COR-L47 (cell line): ENCODE measurements at regions not wholly inside any gene's neighbourhood (a gene's known extent, or its start where the extent isn't known, plus 50 kb on each side); places are given as distances from the start of the nearest gene placed in this dataset.

Experiments
- DNase-seq: peaks from one replicate; lab custom pipeline; 2025; lab: John Stamatoyannopoulos, UW

DNA sequence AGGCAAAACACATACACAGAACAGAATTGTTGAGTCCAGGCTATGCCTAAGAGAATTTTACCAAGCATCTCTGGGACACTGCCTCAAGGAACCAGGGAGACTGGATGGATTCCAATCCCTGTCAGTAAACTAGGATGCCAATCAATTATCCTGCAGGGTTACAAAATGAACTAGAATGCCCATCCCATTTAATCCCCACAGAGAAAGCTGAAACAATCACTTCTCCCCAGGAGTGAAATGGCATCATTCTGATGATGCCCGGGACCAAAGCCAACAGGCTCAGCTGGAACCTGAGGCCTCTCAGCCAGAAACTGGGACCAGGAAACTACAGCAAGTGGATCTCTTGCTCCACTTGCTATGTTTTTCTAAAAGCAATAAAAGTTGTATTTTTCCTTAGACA is 130.0 kb upstream of the TJP1 start:
- DNase-seq: peak; percentile 92

DNA sequence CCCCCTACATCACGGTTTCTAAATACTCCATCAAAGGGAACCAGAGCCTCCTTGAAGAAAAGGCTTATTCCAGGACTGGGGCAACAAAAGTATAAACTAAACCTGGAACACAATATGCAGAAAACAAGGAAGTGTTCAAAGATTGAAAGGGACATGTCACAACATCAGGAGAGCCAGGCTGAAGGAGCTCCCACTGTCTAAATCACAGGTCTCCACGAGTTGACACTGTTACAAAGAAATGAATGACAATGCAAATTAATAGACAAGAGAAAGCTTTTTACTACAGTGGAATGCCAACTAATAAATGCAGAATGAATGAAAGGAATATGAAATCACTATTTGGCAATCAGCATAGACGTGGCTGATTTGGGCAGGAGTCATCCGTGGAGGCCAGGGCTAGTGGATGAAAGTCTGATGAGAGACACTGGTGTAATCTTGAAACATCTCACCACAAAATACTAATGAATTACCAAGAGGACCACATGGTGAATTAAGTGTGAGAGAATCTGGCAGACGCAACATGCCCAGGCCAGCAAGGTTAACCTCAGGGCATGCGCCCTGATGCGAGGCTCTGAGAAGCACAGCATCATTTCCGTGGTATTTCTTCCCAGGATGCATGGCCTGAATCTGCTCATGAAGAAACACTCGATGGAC is 123.8 kb upstream of the TJP1 start:
- DNase-seq: no peak

DNA sequence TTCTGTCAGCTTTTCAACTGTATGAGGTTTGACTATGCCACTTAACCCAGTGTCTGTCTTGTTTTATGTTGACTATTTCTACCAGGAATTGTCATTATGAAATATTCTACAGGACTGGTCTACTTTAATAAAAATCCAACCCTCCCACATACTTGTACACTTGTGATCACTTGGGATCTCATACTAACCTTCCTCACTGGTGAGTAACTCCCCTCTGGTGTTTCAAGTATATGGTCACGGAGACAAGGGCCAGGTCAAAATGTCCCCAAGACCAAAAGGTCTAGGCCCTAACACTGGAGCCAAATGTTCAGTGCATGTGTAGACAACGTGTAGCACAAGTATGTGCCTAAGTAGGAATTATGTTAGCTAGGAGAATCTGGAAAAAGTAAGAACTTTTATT is 122.7 kb upstream of the TJP1 start:
- no peak for DNase-seq

DNA sequence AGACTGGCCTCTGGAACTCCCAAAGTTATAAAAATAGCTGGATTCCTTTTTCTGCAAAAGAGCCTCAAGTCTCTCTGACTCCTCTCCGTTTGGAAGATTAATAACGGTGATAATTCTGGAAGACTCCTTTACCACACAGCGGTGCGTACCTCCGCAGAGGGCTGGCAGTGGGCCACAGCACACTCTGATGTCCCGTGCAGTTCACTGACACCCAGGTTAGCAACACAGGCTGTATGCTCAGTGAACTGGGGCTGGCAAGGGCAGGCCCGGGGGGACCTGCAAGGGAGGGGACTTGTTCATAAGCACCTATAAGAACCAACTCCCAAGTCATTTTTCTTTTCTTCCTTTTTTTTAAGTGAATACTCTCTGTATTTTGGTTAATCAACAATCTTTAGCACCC is 120.3 kb upstream of the TJP1 start:
- no peak for DNase-seq

DNA sequence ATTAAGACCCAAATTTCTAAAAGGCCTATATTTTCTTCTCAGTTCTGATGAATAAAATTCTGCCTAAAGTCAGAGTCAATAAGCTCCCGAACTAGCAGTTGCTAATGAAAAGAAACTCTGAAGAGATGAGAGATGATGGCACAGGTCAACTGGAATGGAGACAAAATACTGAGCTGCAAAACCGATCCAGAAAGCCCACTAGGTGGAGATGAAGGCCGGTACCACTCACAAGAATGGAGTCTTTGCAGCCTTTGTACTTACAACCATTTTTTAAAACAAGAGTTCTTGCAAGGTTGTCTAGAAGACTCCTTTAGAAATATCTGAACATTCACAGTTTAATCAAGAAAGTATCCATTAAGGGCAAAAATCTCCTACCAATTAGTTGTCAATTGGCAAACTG is 119.9 kb upstream of the TJP1 start:
- DNase-seq: no peak

DNA sequence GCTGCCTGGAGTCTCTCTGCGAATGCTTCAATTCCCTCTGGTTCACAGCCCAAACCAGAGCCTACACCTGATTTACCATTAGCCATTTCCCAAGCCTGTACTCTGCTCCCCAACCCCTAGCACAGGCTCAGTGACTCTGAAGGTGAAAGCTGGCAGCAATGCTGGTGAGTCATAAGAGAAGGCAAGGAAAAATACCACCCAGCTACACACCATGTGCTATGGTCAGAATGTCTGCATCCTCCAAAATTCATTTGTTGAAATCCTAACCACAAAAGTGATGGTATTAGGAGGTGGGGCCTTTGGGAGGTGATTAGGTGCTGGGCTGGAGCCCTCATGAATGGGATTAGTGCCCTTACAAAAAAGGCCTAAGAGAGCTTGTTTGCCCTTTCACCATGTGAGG is 117.1 kb upstream of the TJP1 start:
- no peak for DNase-seq

DNA sequence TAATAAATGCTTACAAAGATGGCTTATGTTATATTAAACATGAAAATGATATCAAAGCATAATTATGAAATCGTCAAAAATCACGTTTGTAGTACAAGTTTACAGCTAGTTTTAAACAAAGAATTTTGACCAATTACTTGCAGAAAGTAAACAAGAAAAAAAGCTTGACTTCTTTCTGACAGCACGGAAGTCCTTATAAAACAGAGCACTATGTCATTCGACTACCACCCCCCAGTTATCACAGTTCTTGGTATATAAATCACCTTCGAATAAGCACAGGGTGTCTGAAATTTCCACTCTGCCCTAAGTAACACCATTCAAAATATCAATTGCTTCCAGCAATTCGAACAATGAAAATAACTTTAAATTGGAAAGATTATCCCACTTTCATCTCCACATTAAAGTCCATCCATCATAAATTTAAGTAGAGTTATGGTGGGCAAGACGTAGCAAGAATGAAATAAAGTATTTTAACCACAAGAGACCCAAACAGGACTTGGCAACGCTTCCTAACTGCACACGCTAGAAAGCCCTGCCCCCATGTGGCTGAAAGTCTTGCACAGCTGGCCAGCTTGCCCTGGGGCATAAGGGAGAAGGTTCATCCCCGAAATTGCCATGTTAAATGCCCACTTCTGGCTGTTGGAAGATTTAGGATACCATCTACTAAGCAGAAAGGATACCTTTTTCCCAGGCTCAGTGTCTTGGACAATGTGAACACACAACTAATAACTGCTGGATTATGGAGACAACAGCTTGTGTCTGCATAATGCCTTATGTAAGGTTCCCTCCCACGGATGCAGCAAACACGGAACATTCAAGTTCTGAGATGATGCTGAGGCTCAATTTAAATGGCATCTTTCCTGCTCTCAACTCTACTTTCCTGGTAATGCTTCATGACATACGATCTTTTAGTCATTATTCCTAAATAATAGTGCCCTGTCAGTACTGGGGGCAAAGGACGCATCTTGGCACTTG is 116.4 kb upstream of the TJP1 start:
- DNase-seq: no peak

DNA sequence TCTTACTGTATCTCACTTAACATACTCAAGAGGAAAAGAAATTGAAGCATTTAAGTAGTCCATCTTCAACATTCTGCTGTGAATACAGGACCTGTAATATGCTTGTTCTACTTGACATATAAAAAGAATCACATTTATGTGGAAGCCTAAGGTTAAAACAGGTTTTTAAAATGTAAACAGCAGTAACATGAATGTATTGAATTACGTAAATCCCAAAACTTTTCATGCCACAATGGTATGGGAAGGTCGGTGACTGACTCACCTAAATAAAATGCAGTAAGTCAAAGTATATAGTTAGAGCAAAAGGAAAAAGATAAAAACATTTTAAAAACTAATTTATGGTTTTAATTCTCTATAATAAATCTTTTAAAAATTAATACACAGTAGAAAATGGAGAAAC is 115.7 kb upstream of the TJP1 start:
- no peak for DNase-seq

DNA sequence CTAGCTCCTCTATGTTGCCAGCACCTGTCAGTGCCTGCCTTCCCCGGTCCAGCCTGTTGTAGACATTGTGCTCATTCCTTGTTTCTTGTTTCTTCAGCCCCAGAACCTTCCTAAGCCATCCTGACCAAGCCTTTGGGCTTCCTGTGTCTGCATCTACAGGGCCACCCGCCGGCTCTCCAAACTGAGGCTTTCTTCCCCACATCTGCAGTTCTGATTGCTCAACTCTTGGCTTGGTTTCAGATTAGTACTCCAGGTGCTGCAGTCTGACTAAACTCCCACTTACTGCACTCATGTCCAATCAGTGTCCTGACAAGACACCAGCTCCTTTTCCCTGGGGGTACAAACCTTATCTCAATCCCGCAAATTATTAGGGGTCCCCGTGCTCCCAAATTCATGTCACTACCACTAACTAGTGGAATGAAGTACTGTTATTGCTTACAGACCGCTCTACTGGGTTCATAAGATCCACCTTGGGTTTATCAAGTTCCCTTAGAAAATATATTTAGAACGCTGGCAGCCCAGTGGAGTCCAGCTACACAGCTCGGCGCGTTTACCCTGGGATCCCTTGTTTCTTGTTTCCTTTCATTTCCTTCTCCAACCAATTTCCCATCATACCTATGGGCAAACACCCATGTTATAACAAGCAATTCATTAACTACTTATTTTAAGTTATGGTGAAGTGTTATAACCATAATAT is 114.2 kb upstream of the TJP1 start:
- DNase-seq: no peak

DNA sequence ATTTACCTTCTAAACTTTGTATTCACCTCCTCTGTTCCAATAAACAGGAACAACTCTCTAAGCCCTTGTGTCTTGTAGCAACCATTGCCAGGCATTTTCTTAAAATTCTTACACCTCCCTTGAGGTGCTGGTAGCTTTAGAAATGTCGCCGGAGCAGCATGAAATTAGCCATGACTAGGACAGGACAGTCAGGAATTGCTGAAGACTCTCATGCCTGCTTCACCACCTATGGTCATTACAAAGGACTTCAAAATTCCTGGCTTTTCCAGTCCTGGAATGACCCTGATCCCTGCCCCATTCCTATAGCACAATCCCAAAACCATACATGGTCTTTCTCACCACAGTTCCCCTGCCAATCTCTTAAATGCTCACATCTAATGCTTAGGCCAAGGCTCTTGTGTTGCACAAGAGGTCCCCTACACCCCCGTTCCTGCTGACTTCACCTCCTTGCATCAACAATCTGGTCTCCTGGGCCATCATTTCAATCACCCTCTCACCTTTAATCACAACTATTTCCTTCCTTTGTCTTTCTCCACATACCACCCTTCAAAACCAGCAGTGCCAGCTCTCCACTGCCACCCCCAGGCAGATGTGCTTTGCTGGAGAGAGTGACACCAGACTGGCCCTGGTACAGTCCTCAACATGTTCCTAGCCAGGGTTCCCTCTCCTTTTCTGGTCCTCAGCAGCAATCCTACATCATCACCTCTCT is 113.2 kb upstream of the TJP1 start:
- DNase-seq: no peak

DNA sequence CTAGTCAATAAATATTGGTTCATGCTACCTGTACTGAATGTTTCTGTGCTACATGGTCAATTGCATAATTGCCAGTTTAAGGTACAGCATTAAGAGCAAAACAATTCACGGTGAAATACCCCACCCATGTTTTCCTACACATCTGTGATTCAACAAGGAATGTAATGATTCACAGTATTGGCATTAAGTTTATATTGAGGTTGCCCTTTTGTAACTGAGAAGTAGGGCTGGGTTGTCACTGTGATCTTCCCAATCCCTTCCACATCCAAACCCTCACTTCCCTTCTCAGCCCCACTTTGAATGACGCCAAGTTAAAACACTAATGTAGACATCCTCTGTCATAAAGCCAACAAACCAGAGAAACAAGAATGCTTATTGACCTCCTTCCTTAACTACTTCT is 112.0 kb upstream of the TJP1 start:
- DNase-seq: no peak

DNA sequence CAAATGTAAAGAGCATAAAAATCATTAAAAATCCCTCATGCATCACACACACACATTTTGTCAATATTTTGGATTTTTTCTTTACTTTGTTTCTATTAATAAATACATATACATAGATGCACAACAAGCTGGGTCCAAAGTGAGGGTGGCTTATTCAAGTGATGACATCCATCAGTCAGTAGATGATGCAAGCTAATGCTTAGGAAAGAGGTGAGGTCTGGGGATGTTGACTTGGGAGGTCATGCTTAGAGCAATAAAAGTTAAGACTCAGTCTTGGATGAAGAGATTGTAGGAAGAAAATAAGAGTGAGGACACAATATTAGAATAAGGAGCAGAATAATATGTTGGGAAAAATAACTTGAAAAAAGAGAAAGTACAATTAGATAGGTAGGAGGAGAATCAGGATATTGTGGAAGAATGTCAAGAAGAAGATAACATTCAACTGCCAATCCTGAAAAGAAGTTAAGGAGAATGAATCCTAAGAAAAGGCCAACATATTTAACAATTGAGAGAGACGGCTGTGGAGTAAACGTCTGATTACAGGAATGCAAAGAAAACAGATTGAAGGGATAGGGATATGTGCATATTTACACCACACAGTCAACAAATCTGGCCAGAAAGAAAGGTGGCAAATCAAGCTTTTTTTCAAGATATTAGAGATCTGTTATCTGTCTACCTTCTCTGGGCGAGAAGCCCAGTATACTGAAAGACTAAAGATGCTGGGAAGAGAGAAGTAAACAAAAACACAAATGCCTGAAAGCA is 111.0 kb upstream of the TJP1 start:
- DNase-seq: no peak

DNA sequence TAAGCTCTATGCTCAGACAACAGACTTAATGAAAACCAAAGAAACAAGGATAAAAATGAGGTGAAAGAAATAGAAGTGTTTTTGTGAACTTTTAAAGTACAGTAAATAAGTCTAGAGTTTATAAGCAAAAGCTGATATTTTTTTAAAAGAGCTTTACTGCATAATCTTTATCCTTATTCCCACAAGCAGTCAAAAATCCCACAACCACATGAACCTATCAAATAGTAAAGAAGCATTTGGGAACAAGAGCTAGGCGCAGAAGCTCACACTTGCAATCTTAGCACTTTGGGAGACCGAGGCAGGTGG is 103.8 kb upstream of the TJP1 start:
- DNase-seq: no peak

DNA sequence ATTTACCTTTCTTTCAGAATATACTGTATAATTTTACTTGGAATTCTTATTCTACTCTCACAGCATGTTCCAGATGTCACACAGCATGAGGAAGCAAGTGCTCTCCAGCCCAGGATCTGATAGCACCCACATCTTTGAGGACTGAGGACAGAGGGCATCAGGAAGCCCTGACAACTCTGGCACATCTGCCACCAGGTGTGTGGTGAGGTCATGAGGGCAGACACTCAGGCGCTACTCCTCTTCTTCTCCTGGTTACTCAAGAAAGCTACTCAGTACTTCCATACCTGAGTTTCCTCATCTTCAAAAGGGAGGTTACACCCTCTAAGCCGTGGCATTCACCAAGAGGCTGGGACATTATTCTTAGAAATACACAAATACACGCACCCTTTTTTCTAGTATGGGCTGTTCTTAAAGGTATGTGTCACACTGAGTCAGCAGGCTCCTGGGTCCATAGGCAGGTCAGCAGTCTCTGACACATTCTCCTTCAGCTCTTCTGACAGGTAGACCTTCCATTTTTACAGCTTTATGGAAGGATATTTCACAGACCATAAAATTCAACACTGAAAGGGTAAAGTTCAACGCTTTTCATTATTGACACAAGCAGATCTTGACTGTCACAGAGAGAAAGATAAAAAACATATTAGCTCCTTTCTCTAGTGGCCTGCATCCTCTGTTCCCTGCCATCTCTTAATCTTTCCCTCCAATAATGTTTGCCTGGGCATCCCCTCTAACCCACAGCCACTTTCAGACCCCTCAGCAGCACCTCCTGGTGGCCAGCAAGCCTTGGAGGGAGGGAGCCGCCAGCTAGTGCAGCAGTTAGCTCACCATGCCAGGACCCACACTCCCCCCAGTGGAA is 103.2 kb upstream of the TJP1 start:
- peak; percentile 16 for DNase-seq

DNA sequence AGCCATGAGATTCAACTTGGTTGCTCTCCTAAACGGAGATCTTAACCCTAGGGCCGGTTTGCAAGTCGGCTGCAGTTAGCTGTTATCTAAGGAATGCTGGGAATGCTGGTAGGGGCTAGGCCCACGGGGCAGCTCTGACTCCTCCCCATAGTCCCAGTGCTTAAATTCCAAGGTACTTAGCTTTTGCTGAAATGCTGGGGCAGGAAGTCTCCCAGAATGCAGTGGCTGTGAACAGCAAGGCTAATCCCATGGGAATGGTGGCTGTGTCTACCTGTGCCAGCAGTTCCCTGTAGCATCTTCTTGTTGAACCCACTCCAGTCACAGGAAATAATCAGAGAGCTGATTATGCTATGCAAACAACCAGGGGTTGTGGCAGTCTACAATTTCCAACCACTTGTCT is 102.5 kb upstream of the TJP1 start:
- peak; percentile 44 for DNase-seq

DNA sequence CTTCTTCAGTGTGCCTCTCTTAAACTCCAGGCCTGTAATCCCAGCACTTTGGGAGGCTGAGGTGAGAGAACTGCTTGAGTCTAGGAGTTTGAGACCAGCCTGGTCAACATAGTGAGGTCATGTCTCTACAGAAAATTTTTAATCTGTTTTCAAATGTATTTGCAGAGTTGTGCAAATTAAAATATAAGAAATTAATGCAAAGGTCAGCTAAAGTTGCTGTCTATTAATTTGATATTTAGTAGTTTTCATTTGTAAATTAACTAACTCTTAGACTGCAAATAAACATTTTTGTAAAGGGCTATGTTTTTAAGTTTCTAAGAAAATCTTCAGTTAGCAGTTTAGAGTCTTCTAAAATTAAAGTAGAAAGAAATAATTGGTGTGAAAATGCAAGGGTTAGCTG is 99.9 kb upstream of the TJP1 start:
- DNase-seq: no peak

DNA sequence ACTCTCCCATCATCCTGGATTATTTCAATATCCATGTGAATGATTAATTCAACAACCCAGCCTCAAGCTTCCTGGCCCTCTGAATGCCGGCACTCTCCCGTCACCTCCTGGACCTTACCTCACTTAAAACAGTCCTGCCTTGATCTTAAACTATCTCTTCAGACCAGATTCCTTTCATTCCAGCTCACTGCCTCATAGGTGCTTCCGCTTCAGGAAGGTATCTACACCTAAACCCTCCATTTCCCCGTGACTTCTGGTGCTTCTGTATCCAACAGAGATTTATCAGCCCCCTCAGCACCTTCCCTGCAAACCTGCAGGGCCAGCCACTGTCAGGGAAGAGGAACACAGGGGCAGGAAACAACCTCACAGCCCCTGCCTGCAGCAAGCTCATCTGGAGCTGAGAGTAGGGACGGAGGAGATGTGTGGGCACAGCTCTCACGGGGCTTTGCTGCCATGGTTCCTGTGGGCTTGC is 98.9 kb upstream of the TJP1 start:
- no peak for DNase-seq

DNA sequence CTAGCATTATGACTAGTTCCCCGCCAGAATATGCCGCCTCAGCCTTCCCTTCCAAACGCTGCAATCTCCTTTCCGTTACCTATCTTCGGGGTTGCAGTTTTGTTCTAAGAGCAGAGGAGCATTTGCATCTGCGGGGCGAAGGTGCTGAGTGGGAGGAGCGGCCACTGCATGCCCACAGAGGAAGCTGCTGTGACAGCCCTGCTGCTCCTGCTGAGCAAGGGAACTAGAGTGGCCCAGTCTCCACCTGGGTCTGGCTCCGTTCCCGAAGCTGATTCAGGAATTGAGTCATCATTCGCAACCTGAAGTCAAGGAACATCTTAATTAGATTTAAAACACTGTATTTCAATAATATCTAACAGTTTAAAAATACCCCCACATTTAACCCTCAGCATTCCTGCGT is 98.2 kb upstream of the TJP1 start:
- DNase-seq: no peak

DNA sequence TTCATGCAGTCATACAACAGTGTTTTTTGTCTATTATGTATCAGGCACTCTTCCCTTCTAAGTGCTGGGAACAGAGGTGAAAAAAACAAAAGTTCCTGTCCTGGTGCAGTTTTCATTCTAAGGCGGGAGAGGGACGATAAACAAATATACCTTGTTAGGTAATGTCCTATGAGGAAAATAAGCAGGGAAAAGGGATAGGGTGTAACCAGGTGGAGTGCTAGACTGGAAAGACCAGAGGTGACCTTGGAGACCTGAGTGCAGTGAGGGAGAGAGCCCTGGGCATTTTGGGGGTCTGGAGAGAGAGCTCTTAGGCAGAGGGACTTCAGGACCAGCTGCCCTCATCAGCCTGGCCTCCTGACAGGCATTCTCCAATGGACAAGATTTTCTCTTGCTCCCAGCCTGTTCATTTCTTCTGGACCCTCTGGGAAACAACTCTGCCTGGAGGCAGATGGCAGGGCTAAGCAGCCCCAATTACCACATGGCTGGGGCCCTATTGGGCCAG is 97.2 kb upstream of the TJP1 start:
- no peak for DNase-seq
